Inflammatory macrophage treated with lipopolysaccharide for 1 hour (primary cell): ENCODE measurements at regions not wholly inside any gene's neighbourhood (a gene's known extent, or its start where the extent isn't known, plus 50 kb on each side); places are given as distances from the start of the nearest gene placed in this dataset.
"Not testable (repeated sequence)": the region's sequence is repeated elsewhere in the genome, so short reads cannot be mapped to it uniquely, and the experiment has no call there.

ENCODE experiments used
- DNase-seq, 2 donors: peaks; one replicate each; pipeline ENCODE4 v3.0.0-alpha.2; 2020 to 2022

GRCh38 chr18:34529358-34530335 is 180.5 kb upstream of the DTNA start:
- no peak for DNase-seq

GRCh38 chr18:34531110-34531509 is 179.0 kb upstream of the DTNA start:
- DNase-seq, result no peak

GRCh38 chr18:34534642-34535041 is 175.5 kb upstream of the DTNA start:
- DNase-seq, result not testable (repeated sequence)

GRCh38 chr18:34540897-34541296 is 169.2 kb upstream of the DTNA start:
- DNase-seq, result no peak

GRCh38 chr18:34542625-34543024 is 167.5 kb upstream of the DTNA start:
- DNase-seq, result no peak

GRCh38 chr18:34543356-34543755 is 166.7 kb upstream of the DTNA start:
- no peak for DNase-seq

GRCh38 chr18:34543945-34544344 is 166.2 kb upstream of the DTNA start:
- peak; percentile 51 to 71 for DNase-seq

GRCh38 chr18:34544930-34545329 is 165.2 kb upstream of the DTNA start:
- DNase-seq, result no peak

GRCh38 chr18:34548120-34548972 is 161.8 kb upstream of the DTNA start:
- DNase-seq, result no peak

GRCh38 chr18:34548973-34549294 is 161.2 kb upstream of the DTNA start:
- no peak for DNase-seq

- no peak for DNase-seq
Measured at GRCh38 chr18:34549367-34549766, 160.7 kb upstream of the DTNA start.

- no peak for DNase-seq
Measured at GRCh38 chr18:34550156-34550555, 159.9 kb upstream of the DTNA start.

GRCh38 chr18:34550902-34551301 is 159.2 kb upstream of the DTNA start:
- DNase-seq, result no peak

GRCh38 chr18:34551824-34552223 is 158.3 kb upstream of the DTNA start:
- DNase-seq, result no peak

GRCh38 chr18:34562252-34562870 is 147.7 kb upstream of the DTNA start:
- no peak for DNase-seq

- no peak for DNase-seq
Measured at GRCh38 chr18:34567857-34568256, 142.2 kb upstream of the DTNA start.

- DNase-seq, result no peak
Measured at GRCh38 chr18:34576622-34577021, 133.5 kb upstream of the DTNA start.

GRCh38 chr18:34583895-34584294 is 126.2 kb upstream of the DTNA start:
- no peak for DNase-seq

GRCh38 chr18:34590503-34590902 is 119.6 kb upstream of the DTNA start:
- no peak for DNase-seq

GRCh38 chr18:34591920-34592444 is 118.1 kb upstream of the DTNA start:
- DNase-seq, result no peak

- no peak for DNase-seq
Measured at GRCh38 chr18:34592481-34592880, 117.6 kb upstream of the DTNA start.

- DNase-seq, result no peak
Measured at GRCh38 chr18:34592961-34593382, 117.1 kb upstream of the DTNA start.

- DNase-seq, result no peak
Measured at GRCh38 chr18:34594266-34594665, 115.8 kb upstream of the DTNA start.
